ENCODE measurements at regions not wholly inside any gene's neighbourhood (a gene's known extent, or its start where the extent isn't known, plus 50 kb on each side); places are given as distances from the start of the nearest gene placed in this dataset.

DNA sequence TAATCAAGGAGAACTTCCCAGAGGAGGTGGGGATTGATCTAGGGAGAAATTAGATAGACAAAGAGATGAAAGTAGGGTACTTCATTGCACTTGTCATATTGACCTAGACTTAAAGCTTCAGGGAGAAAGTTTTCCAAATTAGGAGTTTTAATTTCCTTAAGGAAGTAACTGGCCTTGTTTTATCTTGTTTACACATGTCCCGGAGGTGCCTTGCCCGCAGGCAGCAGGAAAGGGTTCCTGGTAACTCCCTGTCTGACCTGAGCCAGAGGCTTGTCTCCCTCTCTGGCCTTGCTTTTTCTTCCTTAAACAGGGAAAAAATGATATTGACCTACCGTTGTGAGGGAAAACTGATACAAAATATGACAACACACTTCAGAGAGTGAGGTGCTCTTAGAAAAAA lies 181.6 kb downstream of the EVX1 start:
- DNase-seq (ENCODE audit: extremely low spot score, unreplicated experiment): no peak
- TF ChIP-seq, protein P1, sequence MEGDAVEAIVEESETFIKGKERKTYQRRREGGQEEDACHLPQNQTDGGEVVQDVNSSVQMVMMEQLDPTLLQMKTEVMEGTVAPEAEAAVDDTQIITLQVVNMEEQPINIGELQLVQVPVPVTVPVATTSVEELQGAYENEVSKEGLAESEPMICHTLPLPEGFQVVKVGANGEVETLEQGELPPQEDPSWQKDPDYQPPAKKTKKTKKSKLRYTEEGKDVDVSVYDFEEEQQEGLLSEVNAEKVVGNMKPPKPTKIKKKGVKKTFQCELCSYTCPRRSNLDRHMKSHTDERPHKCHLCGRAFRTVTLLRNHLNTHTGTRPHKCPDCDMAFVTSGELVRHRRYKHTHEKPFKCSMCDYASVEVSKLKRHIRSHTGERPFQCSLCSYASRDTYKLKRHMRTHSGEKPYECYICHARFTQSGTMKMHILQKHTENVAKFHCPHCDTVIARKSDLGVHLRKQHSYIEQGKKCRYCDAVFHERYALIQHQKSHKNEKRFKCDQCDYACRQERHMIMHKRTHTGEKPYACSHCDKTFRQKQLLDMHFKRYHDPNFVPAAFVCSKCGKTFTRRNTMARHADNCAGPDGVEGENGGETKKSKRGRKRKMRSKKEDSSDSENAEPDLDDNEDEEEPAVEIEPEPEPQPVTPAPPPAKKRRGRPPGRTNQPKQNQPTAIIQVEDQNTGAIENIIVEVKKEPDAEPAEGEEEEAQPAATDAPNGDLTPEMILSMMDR (conservative IDR thresholded peaks at IDR 0.05): no peak
- Mint-ChIP-seq H3K27me3 (no peaks in the 10 kb centered on the region), H3K9me3 (no peaks in the 10 kb centered on the region), H3K27ac (no peak overlapping the region), H3K4me3 (no peak overlapping the region), H3K4me1 (ENCODE audit: unreplicated experiment) (peaks cover 10% of the 10 kb centered on the region), H3K36me3 (no peaks in the 10 kb centered on the region)

DNA sequence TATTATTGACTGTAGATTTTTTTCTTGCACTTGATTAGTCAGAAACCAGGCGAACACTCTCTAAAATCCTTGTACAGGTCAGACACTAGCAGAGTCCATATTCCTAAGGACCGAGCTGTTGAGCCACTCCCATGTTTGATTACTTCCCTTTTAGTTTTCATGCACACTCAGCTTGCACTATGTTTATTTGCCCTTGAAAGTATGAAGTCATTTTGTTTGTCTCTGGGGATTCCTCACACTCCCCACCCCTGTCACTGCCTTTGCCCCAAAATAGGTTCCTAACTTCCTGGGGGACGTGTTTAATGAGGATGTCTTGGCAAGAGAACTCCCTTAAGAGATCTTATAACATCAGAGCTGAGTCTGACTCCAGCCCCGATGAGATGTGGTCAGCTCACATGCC lies 182.1 kb downstream of the EVX1 start:
- TF ChIP-seq, protein P1 (conservative IDR thresholded peaks at IDR 0.05): no peak
- Mint-ChIP-seq H3K9me3 (no peaks in the 10 kb centered on the region), H3K27me3 (no peaks in the 10 kb centered on the region), H3K27ac (no peak overlapping the region), H3K36me3 (no peaks in the 10 kb centered on the region), H3K4me3 (no peak overlapping the region), H3K4me1 (ENCODE audit: unreplicated experiment) (peaks cover 10% of the 10 kb centered on the region)
- DNase-seq (ENCODE audit: extremely low spot score, unreplicated experiment): no peak

DNA sequence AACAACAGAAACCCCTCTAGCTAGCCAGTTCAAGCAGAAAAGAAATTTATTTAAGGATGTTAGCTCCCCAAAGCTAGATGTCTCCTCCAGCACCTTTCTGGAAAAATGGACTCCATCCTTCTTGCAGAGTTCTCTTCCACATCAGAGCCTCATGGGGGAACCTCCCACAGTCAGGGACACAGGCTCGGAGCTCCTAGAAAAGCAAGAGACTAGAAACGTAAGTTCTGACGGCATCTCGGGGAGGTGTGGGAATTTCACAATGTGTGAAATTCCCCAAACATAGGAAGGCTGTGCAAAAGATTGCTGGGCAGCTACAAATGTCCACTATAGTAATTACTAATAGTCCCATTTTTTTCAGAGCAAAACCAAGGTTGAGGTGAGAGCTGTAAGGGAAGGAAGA lies 184.8 kb downstream of the EVX1 start:
- H3K27ac Mint-ChIP-seq: no peak overlapping the region
- H3K9me3 Mint-ChIP-seq: no peaks in the 10 kb centered on the region
- no peak for DNase-seq (ENCODE audit: extremely low spot score, unreplicated experiment)
- peaks cover 3% of the 10 kb centered on the region for H3K27me3 Mint-ChIP-seq
- TF ChIP-seq, protein P1 (conservative IDR thresholded peaks at IDR 0.05): no peak
- no peak overlapping the region for H3K4me3 Mint-ChIP-seq
- peaks cover 10% of the 10 kb centered on the region for H3K4me1 Mint-ChIP-seq (ENCODE audit: unreplicated experiment)
- H3K36me3 Mint-ChIP-seq: no peaks in the 10 kb centered on the region

DNA sequence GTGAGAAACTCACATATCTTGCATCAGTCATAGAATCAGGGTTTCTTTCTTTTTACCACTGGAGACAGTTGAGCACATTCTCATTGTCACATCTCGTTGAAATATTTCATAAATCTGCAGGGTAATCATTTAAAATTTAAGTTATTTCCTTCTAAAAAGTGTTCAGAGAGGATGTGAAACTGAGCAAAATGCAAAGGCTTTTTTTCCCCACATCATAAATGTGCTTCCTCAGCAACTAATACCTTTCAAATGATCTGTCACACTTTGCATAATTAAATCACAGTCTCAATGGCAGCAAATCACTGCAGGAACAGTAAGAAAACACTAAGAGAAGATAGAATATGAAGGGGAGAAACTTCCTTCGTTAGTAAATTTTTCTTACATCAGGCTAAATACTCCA lies 187.5 kb downstream of the EVX1 start:
- Mint-ChIP-seq H3K9me3 (no peaks in the 10 kb centered on the region), H3K27me3 (peaks cover 3% of the 10 kb centered on the region), H3K4me3 (no peak overlapping the region), H3K36me3 (no peaks in the 10 kb centered on the region), H3K27ac (no peak overlapping the region), H3K4me1 (ENCODE audit: unreplicated experiment) (peaks cover 6% of the 10 kb centered on the region)
- TF ChIP-seq, protein P1 (conservative IDR thresholded peaks at IDR 0.05): no peak
- no peak for DNase-seq (ENCODE audit: extremely low spot score, unreplicated experiment)

DNA sequence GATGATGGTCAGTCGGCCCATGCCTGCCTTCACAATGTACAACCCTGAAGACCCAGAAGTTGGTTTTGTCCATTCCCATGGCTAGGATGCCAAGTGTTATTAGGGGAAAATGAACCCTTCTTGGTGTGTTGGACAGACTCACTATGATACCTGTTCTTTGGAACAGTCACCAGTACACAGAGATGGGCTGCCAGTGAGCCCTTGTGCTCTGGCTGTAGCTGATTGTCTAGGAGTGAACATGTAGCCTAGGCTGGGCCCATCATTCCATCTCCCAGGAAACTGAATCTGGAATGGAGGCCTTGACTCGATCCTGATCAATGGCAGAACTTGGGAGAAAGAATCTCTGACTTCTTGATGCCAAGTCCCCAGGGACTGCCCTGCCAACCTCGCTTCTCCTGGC lies 188.9 kb downstream of the EVX1 start:
- TF ChIP-seq, protein P1 (conservative IDR thresholded peaks at IDR 0.05): no peak
- Mint-ChIP-seq H3K4me1 (ENCODE audit: unreplicated experiment) (peaks cover 4% of the 10 kb centered on the region), H3K36me3 (no peaks in the 10 kb centered on the region), H3K27ac (no peak overlapping the region), H3K27me3 (peaks cover 3% of the 10 kb centered on the region), H3K9me3 (no peaks in the 10 kb centered on the region), H3K4me3 (no peak overlapping the region)
- DNase-seq (ENCODE audit: extremely low spot score, unreplicated experiment): no peak

DNA sequence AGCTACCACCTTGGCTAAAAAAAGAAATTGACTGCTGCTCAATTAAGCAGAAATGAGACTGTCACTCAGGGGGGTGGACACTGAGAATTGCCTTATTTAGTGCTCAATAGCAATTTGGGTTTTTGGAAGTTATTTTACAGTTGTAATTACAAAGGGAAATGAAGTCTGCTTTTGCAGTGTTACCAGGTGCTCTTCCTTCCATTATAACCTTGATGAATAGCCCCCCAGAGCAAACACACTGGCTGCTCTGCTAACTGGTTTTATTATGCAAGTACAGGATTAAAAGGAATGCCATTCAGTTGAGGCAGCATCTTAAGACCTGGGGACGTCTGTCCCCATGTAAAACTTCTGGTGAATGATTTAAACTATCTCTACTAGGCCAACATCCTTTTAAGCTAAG lies 191.0 kb downstream of the EVX1 start:
- Mint-ChIP-seq H3K9me3 (no peaks in the 10 kb centered on the region), H3K27me3 (peaks cover 3% of the 10 kb centered on the region), H3K36me3 (no peaks in the 10 kb centered on the region), H3K4me3 (no peak overlapping the region), H3K27ac (no peak overlapping the region), H3K4me1 (ENCODE audit: unreplicated experiment) (peaks cover 4% of the 10 kb centered on the region)
- TF ChIP-seq, protein P1 (conservative IDR thresholded peaks at IDR 0.05): no peak
- no peak for DNase-seq (ENCODE audit: extremely low spot score, unreplicated experiment)

Measured in type B pancreatic cell (in vitro differentiated cells).